ENCODE measurements at regions not wholly inside any gene's neighbourhood (a gene's known extent, or its start where the extent isn't known, plus 50 kb on each side); places are given as distances from the start of the nearest gene placed in this dataset.

GRCh38 chr12:126883697-126884096 is 1383.3 kb upstream of the TMEM132C start:
- DNase-seq: no peak

- no peak for DNase-seq
Measured at GRCh38 chr12:126889501-126889900, 1377.5 kb upstream of the TMEM132C start.

GRCh38 chr12:126890097-126890496 is 1376.9 kb upstream of the TMEM132C start:
- DNase-seq: no peak

GRCh38 chr12:126891789-126892188 is 1375.2 kb upstream of the TMEM132C start:
- no peak for DNase-seq

GRCh38 chr12:126895951-126896913 is 1370.7 kb upstream of the TMEM132C start:
- DNase-seq: no peak

- no peak for DNase-seq
Measured at GRCh38 chr12:126897102-126897501, 1369.9 kb upstream of the TMEM132C start.

- DNase-seq: no peak
Measured at GRCh38 chr12:126897778-126898177, 1369.2 kb upstream of the TMEM132C start.

- DNase-seq: no peak
Measured at GRCh38 chr12:126898562-126898961, 1368.4 kb upstream of the TMEM132C start.

- DNase-seq: no peak
Measured at GRCh38 chr12:126899926-126900792, 1366.8 kb upstream of the TMEM132C start.

- no peak for DNase-seq
Measured at GRCh38 chr12:126903027-126903876, 1363.7 kb upstream of the TMEM132C start.

GRCh38 chr12:126905752-126906151 is 1361.2 kb upstream of the TMEM132C start:
- no peak for DNase-seq

- DNase-seq: no peak
Measured at GRCh38 chr12:126907900-126908764, 1358.8 kb upstream of the TMEM132C start.

- no peak for DNase-seq
Measured at GRCh38 chr12:126908765-126909142, 1358.2 kb upstream of the TMEM132C start.

- no peak for DNase-seq
Measured at GRCh38 chr12:126910570-126910969, 1356.4 kb upstream of the TMEM132C start.

- DNase-seq: no peak
Measured at GRCh38 chr12:126912111-126912510, 1354.9 kb upstream of the TMEM132C start.

- DNase-seq: no peak
Measured at GRCh38 chr12:126914170-126914793, 1352.7 kb upstream of the TMEM132C start.

- no peak for DNase-seq
Measured at GRCh38 chr12:126915309-126915708, 1351.7 kb upstream of the TMEM132C start.

- no peak for DNase-seq
Measured at GRCh38 chr12:126926023-126926594, 1340.9 kb upstream of the TMEM132C start.

GRCh38 chr12:126930234-126930633 is 1336.7 kb upstream of the TMEM132C start:
- DNase-seq: no peak

GRCh38 chr12:126932156-126932555 is 1334.8 kb upstream of the TMEM132C start:
- no peak for DNase-seq

Data from C1 segment of cervical spinal cord (tissue), 14 donors.